ENCODE measurements at regions not wholly inside any gene's neighbourhood (a gene's known extent, or its start where the extent isn't known, plus 50 kb on each side); places are given as distances from the start of the nearest gene placed in this dataset.

DNA sequence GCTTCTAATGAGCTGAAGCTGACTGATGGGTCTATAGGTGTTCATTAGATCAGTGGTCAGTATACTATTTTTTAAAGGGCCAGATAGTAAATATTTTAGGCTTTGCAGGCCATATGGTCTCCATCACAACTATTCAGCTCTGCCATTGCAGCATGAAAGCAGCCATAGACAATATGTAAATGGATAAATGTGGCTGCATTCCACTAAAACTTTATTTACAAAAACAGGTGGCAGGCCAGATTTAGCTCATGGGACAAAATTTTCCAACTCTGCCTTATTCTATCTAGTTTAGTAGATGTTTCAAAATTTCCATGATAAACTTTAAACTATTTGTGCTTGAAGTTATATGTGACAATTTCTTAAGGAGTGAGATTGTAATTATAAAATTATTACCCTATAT is 339.3 kb downstream of the ABCC12 start:
- TF ChIP-seq SUZ12 (IDR thresholded peaks at IDR 0.05; ENCODE audit: extremely low read depth, insufficient read depth, insufficient read length): no peak
- TF ChIP-seq YY1 (IDR thresholded peaks at IDR 0.05; ENCODE audit: insufficient read depth, insufficient read length): no peak

All from NT2/D1 (cell line).